ENCODE measurements at regions not wholly inside any gene's neighbourhood (a gene's known extent, or its start where the extent isn't known, plus 50 kb on each side); places are given as distances from the start of the nearest gene placed in this dataset.

DNA sequence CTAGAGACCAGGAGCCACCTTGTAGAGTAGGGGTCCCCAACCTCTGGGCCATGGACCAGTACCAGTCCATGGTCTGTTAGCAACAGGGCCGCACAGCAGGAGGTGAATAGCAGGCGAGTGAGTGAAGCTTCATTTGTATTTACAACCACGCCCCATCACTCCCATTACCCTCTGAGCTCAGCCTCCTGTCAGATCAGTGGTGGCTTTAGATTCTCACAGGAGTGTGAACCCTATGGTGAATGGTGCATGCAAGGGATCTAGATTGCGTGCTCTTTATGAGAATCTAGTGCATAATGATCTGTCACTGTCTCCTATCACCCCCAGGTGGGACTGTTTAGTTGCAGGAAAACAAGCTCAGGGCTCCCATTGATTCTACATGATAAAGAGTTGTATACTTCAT lies 303.6 kb downstream of the KCNRG start:
- no peak for DNase-seq (ENCODE audit: low read depth, low spot score)
- in situ Hi-C loops (cut with HindIII; ENCODE audit: low sequenced_read_pairs): no loop called here
- H3K4me3 ChIP-seq (ENCODE audit: low read depth, low read length): no peak overlapping the region
- TF ChIP-seq, protein P1, sequence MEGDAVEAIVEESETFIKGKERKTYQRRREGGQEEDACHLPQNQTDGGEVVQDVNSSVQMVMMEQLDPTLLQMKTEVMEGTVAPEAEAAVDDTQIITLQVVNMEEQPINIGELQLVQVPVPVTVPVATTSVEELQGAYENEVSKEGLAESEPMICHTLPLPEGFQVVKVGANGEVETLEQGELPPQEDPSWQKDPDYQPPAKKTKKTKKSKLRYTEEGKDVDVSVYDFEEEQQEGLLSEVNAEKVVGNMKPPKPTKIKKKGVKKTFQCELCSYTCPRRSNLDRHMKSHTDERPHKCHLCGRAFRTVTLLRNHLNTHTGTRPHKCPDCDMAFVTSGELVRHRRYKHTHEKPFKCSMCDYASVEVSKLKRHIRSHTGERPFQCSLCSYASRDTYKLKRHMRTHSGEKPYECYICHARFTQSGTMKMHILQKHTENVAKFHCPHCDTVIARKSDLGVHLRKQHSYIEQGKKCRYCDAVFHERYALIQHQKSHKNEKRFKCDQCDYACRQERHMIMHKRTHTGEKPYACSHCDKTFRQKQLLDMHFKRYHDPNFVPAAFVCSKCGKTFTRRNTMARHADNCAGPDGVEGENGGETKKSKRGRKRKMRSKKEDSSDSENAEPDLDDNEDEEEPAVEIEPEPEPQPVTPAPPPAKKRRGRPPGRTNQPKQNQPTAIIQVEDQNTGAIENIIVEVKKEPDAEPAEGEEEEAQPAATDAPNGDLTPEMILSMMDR (IDR thresholded peaks at IDR 0.05; ENCODE audit: low read depth, low read length): no peak

DNA sequence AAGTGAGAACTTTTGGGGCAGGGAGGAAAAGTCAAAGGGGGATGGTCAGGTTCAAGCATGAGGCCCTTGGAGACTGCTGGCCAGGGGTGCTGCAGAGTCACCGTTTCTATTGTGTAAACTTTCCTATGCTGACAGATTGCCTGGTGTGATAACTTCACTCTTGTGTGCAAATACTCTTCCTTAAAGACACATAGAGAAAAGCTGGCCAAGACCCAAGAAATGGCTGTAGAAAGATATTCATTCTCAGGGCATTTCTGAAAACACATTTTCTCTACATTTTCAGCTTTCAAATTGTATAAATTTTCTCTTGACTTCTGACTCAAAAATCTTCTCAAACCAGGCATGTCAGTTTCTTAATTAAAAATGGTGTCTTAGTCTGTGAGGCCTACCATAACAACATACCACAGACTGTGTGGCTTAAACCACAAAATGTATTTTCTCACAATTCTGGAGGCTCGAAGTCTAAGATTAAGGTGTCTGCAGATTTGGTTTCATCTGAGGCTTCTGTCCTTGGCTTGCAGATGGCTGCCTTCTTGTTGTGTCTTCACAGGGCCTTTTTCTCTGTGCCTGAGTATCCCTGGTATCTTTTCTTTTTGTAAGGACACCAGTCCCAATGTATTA lies 304.5 kb downstream of the KCNRG start:
- in situ Hi-C loops (cut with HindIII; ENCODE audit: low sequenced_read_pairs): no loop called here
- DNase-seq (ENCODE audit: low read depth, low spot score): peak; percentile 66
- TF ChIP-seq, protein P1 (IDR thresholded peaks at IDR 0.05; ENCODE audit: low read depth, low read length): no peak
- H3K4me3 ChIP-seq (ENCODE audit: low read depth, low read length): no peak overlapping the region

DNA sequence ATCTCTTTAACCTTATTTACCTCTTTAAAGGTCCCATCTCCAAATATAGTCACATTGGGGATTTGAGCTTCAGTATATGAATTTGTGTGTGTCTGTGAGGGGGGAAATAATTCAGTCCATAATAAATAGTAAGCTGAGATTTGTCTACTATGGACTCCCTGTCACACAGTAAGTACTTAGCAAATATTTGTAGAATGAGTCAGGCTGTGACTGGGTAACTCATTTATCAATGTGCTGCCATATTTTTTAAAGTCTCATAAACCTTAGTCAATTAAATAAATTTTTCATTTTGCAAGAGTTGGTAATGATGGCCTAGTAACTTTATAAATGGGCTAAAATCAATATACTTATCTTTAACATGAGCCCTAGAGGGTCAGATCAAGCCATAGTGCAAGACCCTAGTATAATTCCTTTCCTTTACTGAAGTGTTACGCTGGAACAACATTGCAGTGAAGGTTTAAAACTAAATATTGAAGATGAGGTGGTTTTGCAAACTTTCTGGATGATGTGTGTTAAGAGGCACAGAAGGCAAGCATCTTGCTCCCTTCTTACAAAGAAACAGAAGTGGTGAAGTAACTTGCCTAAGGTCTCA lies 305.1 kb downstream of the KCNRG start:
- in situ Hi-C loops (cut with HindIII; ENCODE audit: low sequenced_read_pairs): no loop called here
- TF ChIP-seq, protein P1 (IDR thresholded peaks at IDR 0.05; ENCODE audit: low read depth, low read length): no peak

DNA sequence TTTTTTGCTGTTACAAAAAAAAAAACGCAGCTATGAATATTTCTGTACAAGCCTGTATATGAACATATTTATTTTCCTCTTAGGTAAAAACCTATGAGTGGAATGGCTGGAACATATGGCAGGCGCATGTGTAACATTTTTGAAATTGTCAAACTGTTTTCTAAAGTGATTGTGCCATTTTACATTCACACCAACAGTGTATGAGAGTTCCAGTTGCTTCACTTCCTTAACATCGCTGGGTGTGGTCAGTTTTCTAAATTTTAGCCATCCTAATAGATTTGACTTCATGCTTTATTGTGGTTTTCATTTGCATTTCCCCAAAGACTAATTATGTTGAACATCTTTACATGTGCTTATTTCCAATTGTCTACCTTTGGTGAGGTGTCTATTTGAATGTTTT lies 306.8 kb downstream of the KCNRG start:
- DNase-seq (ENCODE audit: low read depth, low spot score): no peak
- in situ Hi-C loops (cut with HindIII; ENCODE audit: low sequenced_read_pairs): no loop called here
- TF ChIP-seq, protein P1 (IDR thresholded peaks at IDR 0.05; ENCODE audit: low read depth, low read length): no peak
- H3K4me3 ChIP-seq (ENCODE audit: low read depth, low read length): no peak overlapping the region

More for the DNA sequence above, 305.1 kb downstream of the KCNRG start:
- peak; percentile 43 for DNase-seq (ENCODE audit: low read depth, low spot score)
- no peak overlapping the region for H3K4me3 ChIP-seq (ENCODE audit: low read depth, low read length)

DNA sequence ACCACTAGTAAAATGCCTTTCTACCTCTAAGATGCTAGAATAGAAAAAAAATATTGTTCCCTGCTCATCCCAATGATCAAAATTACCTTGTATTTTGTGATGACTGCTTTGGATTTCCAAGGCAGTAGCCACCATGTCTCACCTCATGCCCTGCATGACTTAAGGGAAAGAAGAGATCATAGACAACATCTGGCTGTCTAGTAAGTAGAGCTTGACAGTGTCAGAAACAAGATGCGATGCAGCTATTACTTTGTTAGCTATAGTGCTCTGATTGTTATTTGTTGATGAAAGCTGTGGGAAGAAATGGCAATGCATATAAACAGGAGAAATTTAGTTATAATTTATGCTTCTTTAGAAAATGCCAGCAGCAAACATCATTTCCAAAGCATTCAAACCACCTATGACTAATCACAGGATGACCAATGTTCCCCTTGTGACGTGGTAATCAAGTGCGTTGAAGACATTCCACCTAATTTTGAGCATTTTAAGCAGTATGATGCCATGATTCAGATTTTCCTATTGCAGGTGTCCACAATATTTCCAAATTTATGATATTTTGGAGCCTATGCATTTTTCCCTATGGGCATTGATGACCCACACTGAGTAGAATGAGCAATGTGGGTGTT lies 308.3 kb downstream of the KCNRG start:
- TF ChIP-seq, protein P1 (IDR thresholded peaks at IDR 0.05; ENCODE audit: low read depth, low read length): no peak
- DNase-seq (ENCODE audit: low read depth, low spot score): peak; percentile 90
- in situ Hi-C loops (cut with HindIII; ENCODE audit: low sequenced_read_pairs): no loop called here
- no peak overlapping the region for H3K4me3 ChIP-seq (ENCODE audit: low read depth, low read length)

DNA sequence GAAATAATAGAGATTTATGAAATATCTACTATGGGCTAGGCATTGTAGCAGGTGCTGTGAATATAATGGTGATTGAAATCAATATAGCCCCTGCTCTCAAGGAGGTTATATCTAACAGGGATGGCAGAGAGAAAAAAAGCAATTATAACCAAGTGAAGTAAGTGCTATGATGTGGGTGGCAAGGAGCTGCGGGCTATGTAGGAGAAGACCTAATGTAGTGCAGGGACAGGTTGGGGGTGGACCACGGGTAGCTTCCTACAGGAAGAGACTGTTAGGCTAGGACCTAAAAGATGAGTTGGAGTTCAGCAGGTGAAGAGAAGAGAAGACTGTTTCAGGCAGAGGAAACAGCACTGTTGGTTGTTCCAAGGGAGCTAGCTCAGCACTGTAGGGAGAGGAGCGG lies 311.0 kb downstream of the KCNRG start:
- TF ChIP-seq, protein P1 (IDR thresholded peaks at IDR 0.05; ENCODE audit: low read depth, low read length): no peak
- no peak overlapping the region for H3K4me3 ChIP-seq (ENCODE audit: low read depth, low read length)
- in situ Hi-C loops (cut with HindIII; ENCODE audit: low sequenced_read_pairs): no loop called here
- DNase-seq (ENCODE audit: low read depth, low spot score): no peak

Measured in astrocyte of the spinal cord (primary cell).